MM.1S (cell line): ENCODE measurements at regions not wholly inside any gene's neighbourhood (a gene's known extent, or its start where the extent isn't known, plus 50 kb on each side); places are given as distances from the start of the nearest gene placed in this dataset.

Experiments
- DNase-seq: peaks from one replicate; pipeline ENCODE4 v3.0.0-alpha.2; 2015
- H2AFZ ChIP-seq: fragments of 300-600 bp; sonication (generic); 2 replicates; pipeline ENCODE4 v1.6.0; 2016; ENCODE audit warnings: antibody characterized with exemption, low read length
- H3F3A ChIP-seq: fragments of 300-600 bp; sonication (generic); 2 replicates; pipeline ENCODE4 v1.6.1; 2016; ENCODE audit warnings: mild to moderate bottlenecking, antibody characterized with exemption, low read length, moderate library complexity, mixed read lengths; ENCODE audit not compliant: insufficient read depth
- H3K27ac ChIP-seq: fragments of 300-600 bp; sonication (generic); 2 replicates; pipeline ENCODE4 v1.5.1; 2016; ENCODE audit warnings: mild to moderate bottlenecking, low read length
- H3K27me3 ChIP-seq: fragments of 300-600 bp; sonication (generic); replicated peaks from 2 replicates; pipeline ENCODE4 v1.6.0; 2016; ENCODE audit warnings: low read length; ENCODE audit not compliant: insufficient read depth
- H3K36me3 ChIP-seq: fragments of 300-600 bp; sonication (generic); replicated peaks from 2 replicates; pipeline ENCODE4 v1.6.1; 2016; ENCODE audit warnings: mild to moderate bottlenecking, low read length, mixed read lengths; ENCODE audit not compliant: insufficient read depth
- H3K4me1 ChIP-seq: fragments of 300-600 bp; sonication (generic); 2 replicates; pipeline ENCODE4 v1.6.1; 2016; ENCODE audit warnings: low read length, mixed read lengths
- H3K4me2 ChIP-seq: fragments of 300-600 bp; sonication (generic); 2 replicates; pipeline ENCODE4 v1.6.0; 2016; ENCODE audit warnings: low read depth, low read length
- H3K4me3 ChIP-seq: fragments of 300-600 bp; sonication (generic); 2 replicates; pipeline ENCODE4 v1.5.1; 2016; ENCODE audit warnings: low read length, mixed read lengths
- H3K79me2 ChIP-seq: fragments of 300-600 bp; sonication (generic); 2 replicates; pipeline ENCODE4 v1.6.1; 2016; ENCODE audit warnings: mixed run types, low read length, mixed read lengths
- H3K9ac ChIP-seq: fragments of 300-600 bp; sonication (generic); 2 replicates; pipeline ENCODE4 v1.6.1; 2016; ENCODE audit warnings: low read length, mixed read lengths
- H3K9me2 ChIP-seq: fragments of 300-600 bp; sonication (generic); replicated peaks from 2 replicates; pipeline ENCODE4 v1.6.1; 2016; ENCODE audit warnings: mild to moderate bottlenecking, low read length, mixed read lengths; ENCODE audit not compliant: insufficient read depth
- H3K9me3 ChIP-seq: fragments of 300-600 bp; sonication (generic); replicated peaks from 2 replicates; pipeline ENCODE4 v1.6.1; 2016; ENCODE audit warnings: mild to moderate bottlenecking, low read length, mixed read lengths; ENCODE audit not compliant: insufficient read depth
- H4K20me1 ChIP-seq: fragments of 300-600 bp; sonication (generic); 2 replicates; pipeline ENCODE4 v1.6.1; 2016; ENCODE audit warnings: mild to moderate bottlenecking, low read length, moderate library complexity, mixed read lengths; ENCODE audit not compliant: insufficient read depth
- CTCF ChIP-seq: fragments of 300-600 bp; sonication (generic); IDR thresholded peaks from 2 replicates; pipeline ENCODE4 v1.5.1; 2016; ENCODE audit warnings: antibody characterized with exemption, low read length, mixed read lengths
- EZH2 ChIP-seq: fragments of 300-600 bp; sonication (generic); optimal IDR thresholded peaks from 2 replicates; pipeline ENCODE3; 2017; ENCODE audit warnings: low read depth, mild to moderate bottlenecking, antibody characterized with exemption, low read length, mixed read lengths
- EZH2phosphoT487 ChIP-seq: fragments of 300-600 bp; sonication (generic); IDR thresholded peaks from 2 replicates; pipeline ENCODE4 v1.6.1; 2018; ENCODE audit warnings: antibody characterized with exemption, low read length

DNA sequence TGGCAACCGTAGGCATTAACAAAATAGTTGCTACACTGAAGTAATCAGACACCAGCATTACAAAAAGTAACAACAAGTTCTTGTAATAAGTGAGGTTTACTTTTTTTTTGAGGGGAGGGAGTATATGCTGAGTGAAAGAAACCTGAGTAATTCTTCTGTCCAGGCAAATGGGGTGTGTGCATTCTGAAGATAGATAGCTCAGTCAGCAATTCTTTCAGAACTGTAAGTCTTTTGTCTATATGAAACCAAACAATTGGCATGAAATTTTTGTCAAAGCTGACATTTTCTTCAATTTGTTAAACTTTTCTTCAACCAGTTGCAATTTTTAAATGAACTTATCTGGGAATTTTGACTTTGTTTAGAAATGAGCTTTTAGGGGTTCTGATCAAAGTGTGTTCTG is 208.1 kb upstream of the THSD7B start:
- Histone ChIP-seq H3F3A (no peaks in the 10 kb centered on the region), H3K4me3 (no peak overlapping the region), H2AFZ (no peak overlapping the region), H3K9me2 (no peaks in the 10 kb centered on the region), H3K9ac (no peak overlapping the region), H3K9me3 (no peaks in the 10 kb centered on the region), H3K4me1 (no peaks in the 10 kb centered on the region), H3K36me3 (no peaks in the 10 kb centered on the region), H3K4me2 (no peak overlapping the region), H3K79me2 (no peaks in the 10 kb centered on the region), H3K27me3 (no peaks in the 10 kb centered on the region), H4K20me1 (no peaks in the 10 kb centered on the region), H3K27ac (no peak overlapping the region)
- DNase-seq, result peak; percentile 46
- TF ChIP-seq EZH2 (no peak), EZH2phosphoT487 (no peak), CTCF (no peak)

DNA sequence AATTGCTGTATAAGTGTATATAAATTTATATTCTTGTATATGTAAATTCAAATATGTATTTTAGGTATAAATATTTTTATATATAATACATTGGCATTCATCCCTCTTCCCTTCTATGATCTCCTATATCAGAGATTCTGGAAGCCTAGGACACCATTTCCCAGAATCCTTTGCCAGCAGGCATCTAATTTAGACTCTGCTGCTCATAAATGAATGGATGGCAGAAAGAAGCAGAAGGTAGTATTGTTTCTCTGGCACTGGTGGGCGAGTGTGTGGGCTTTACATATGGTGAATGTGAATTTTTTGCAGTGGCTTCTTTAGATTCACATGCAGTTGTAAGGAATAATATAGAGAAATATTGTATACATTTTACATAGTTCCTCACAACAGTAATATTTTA is 215.2 kb upstream of the THSD7B start:
- no peak overlapping the region for H3K9ac ChIP-seq
- H3K36me3 ChIP-seq, result no peaks in the 10 kb centered on the region

GRCh38 chr2:136539355-136539754 is 226.0 kb upstream of the THSD7B start:
- H3K27me3 ChIP-seq, result no peaks in the 10 kb centered on the region
- no peak for DNase-seq
- H3K4me2 ChIP-seq, result no peak overlapping the region
- no peaks in the 10 kb centered on the region for H3K9me2 ChIP-seq
- no peak overlapping the region for H2AFZ ChIP-seq
- no peaks in the 10 kb centered on the region for H3K9me3 ChIP-seq
- H3K79me2 ChIP-seq, result no peaks in the 10 kb centered on the region
- no peak overlapping the region for H3K9ac ChIP-seq
- no peaks in the 10 kb centered on the region for H3K36me3 ChIP-seq
- H3K4me3 ChIP-seq, result no peak overlapping the region
- H3F3A ChIP-seq, result no peaks in the 10 kb centered on the region
- no peaks in the 10 kb centered on the region for H3K4me1 ChIP-seq
- H4K20me1 ChIP-seq, result no peaks in the 10 kb centered on the region
- no peak overlapping the region for H3K27ac ChIP-seq
- TF ChIP-seq EZH2phosphoT487 (no peak), EZH2 (no peak)

More for the DNA sequence above, 215.2 kb upstream of the THSD7B start:
- Histone ChIP-seq H3F3A (no peaks in the 10 kb centered on the region), H3K4me1 (no peaks in the 10 kb centered on the region), H3K9me2 (no peaks in the 10 kb centered on the region), H3K9me3 (no peaks in the 10 kb centered on the region), H3K27me3 (no peaks in the 10 kb centered on the region), H3K4me3 (no peak overlapping the region), H2AFZ (no peak overlapping the region), H3K27ac (no peak overlapping the region), H3K79me2 (no peaks in the 10 kb centered on the region), H4K20me1 (no peaks in the 10 kb centered on the region), H3K4me2 (no peak overlapping the region)
- TF ChIP-seq EZH2phosphoT487 (no peak), EZH2 (no peak), CTCF (no peak)
- no peak for DNase-seq

GRCh38 chr2:136538489-136538888 is 226.9 kb upstream of the THSD7B start:
- Histone ChIP-seq H2AFZ (no peak overlapping the region), H3K4me2 (no peak overlapping the region), H3K9me2 (no peaks in the 10 kb centered on the region), H3K79me2 (no peaks in the 10 kb centered on the region), H3K27ac (no peak overlapping the region), H3K27me3 (no peaks in the 10 kb centered on the region), H3K9ac (no peak overlapping the region), H3K36me3 (no peaks in the 10 kb centered on the region), H3F3A (no peaks in the 10 kb centered on the region), H4K20me1 (no peaks in the 10 kb centered on the region), H3K4me1 (no peaks in the 10 kb centered on the region), H3K4me3 (no peak overlapping the region), H3K9me3 (no peaks in the 10 kb centered on the region)
- no peak for DNase-seq
- no peak for TF ChIP-seq EZH2
- TF ChIP-seq CTCF, result no peak
- TF ChIP-seq EZH2phosphoT487, result no peak
